Stimulated activated CD4-positive, alpha-beta T cell treated with anti-CD3 and anti-CD28 coated beads, Interleukin-2, amount 100 ng/mL, for 4 hours (primary cell): ENCODE measurements at regions not wholly inside any gene's neighbourhood (a gene's known extent, or its start where the extent isn't known, plus 50 kb on each side); places are given as distances from the start of the nearest gene placed in this dataset.

ENCODE experiments used
- DNase-seq: peaks from one replicate; pipeline ENCODE4 v3.0.0-alpha.2; 2020; ENCODE audit warnings: low read depth

- no peak for DNase-seq
These were observed 119.9 kb upstream of the NCOR2 start for GRCh38 chr12:124687174-124687902.

GRCh38 chr12:124686370-124687173 lies 119.2 kb upstream of the NCOR2 start:
- DNase-seq = no peak

GRCh38 chr12:124685689-124686369 lies 118.4 kb upstream of the NCOR2 start:
- DNase-seq = no peak

GRCh38 chr12:124684971-124685688 lies 117.7 kb upstream of the NCOR2 start:
- DNase-seq = no peak

GRCh38 chr12:124684496-124684895 lies 117.1 kb upstream of the NCOR2 start:
- no peak for DNase-seq

- DNase-seq = no peak
These were observed 116.0 kb upstream of the NCOR2 start for GRCh38 chr12:124683152-124684124.

- no peak for DNase-seq
These were observed 115.2 kb upstream of the NCOR2 start for GRCh38 chr12:124682425-124683151.

- no peak for DNase-seq
These were observed 114.5 kb upstream of the NCOR2 start for GRCh38 chr12:124681779-124682391.

GRCh38 chr12:124680863-124681778 lies 113.7 kb upstream of the NCOR2 start:
- no peak for DNase-seq

- no peak for DNase-seq
These were observed 112.3 kb upstream of the NCOR2 start for GRCh38 chr12:124679533-124680371.

GRCh38 chr12:124679047-124679446 lies 111.6 kb upstream of the NCOR2 start:
- no peak for DNase-seq

- no peak for DNase-seq
These were observed 111.0 kb upstream of the NCOR2 start for GRCh38 chr12:124678421-124678893.

GRCh38 chr12:124677552-124678356 lies 110.3 kb upstream of the NCOR2 start:
- DNase-seq = no peak

- DNase-seq = no peak
These were observed 109.5 kb upstream of the NCOR2 start for GRCh38 chr12:124676714-124677462.

- no peak for DNase-seq
These were observed 108.7 kb upstream of the NCOR2 start for GRCh38 chr12:124675881-124676713.
